ENCODE measurements at regions not wholly inside any gene's neighbourhood (a gene's known extent, or its start where the extent isn't known, plus 50 kb on each side); places are given as distances from the start of the nearest gene placed in this dataset.
"Not testable (repeated sequence)": the region's sequence is repeated elsewhere in the genome, so short reads cannot be mapped to it uniquely, and the experiment has no call there.

- DNase-seq (ENCODE audit: low spot score), result peak; percentile 13
These were observed 425.3 kb downstream of the CSNK1G3 start for GRCh38 chr5:123937230-123937629.

DNA sequence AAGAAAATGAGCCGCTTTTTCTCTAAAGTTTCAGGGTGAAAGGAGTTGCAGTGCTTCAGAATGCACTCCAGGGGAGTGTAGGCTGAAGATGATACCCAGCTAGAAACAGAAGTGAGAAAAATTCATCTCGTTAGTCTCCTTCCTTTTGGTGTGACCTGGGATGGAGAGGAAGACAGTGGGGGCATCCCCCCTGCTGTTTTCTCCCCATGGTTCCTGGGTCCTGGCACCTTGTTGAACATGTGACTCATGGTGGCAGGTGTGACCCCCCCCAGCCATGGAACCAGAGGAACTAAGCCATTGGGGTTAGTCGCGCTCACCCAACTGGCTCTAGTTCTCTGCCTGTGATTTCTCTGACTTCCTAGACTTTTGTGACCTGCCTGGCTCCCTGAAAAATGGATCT is 424.6 kb downstream of the CSNK1G3 start:
- DNase-seq (ENCODE audit: low spot score), result no peak

DNA sequence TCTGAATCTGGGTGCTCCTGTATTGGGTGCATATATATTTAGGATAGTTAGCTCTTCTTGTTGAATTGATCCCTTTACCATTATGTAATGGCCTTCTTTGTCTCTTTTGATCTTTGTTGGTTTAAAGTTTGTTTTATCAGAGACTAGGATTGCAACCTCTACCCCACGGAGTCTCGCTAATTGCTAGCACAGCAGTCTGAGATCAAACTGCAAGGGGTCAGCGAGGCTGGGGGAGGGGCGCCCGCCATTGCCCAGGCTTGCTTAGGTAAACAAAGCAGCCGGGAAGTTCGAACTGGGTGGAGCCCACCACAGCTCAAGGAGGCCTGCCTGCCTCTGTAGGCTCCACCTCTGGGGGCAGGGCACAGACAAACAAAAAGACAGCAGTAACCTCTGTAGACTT is 421.8 kb downstream of the CSNK1G3 start:
- DNase-seq (ENCODE audit: low spot score), result not testable (repeated sequence)

GRCh38 chr5:123929055-123929474 is 417.1 kb downstream of the CSNK1G3 start:
- DNase-seq (ENCODE audit: low spot score), result no peak

DNA sequence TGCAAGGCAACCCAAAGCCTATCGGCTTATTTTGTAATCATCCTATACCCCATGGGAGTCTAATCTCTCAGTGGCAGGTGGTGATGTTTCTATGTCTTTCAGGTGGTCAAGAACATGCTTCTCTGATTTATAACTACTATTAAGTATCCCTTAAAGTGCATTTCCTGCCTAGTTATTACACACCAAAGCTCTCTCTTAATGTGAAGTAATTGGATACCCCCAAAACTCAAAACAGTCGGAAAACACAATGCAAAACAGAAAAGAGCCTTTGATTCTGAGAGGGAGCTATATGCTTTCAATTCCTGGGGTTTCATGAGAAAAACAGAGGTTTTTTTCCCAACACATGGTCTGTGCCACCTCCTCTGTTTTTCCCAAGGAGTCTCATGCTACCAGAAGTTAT is 416.4 kb downstream of the CSNK1G3 start:
- no peak for DNase-seq (ENCODE audit: low spot score)

- no peak for DNase-seq (ENCODE audit: low spot score)
These were observed 409.2 kb downstream of the CSNK1G3 start for GRCh38 chr5:123921193-123921592.

DNA sequence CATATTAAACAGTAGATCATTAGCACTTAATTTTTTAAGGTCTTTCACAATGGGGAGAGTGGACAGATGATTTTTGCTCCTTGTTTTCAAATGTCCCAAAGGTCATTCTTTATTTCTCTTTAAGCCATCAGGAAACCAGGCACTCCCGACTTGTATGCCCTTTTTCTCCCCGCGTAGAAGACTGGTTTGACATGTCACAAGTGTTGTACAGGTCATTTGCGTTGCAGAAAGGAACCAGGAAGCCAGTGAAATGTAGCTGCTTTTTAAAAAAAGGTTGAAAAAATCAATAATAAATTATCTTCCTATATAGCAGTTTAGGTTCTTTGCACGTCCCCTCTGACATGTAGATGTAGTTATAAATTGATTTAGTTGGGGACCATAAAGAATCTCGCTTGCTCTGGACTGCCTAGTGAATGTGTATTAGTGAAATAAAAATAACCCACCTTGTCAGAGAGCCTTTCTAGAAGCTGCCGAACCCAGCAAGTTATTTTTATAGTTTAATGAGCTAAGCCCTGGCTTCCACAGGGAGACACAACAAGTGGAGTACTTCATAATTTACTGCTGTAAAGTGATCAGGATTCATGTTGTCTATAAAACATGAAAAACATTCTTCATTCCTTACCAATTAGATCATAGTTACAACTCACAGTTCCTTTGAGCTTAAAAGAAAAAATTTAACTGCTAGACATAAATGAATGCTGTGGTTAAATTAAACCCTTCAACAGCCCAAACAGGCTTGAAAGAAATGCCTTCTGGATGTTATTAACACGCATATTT is 404.6 kb downstream of the CSNK1G3 start:
- peak; percentile 6 for DNase-seq (ENCODE audit: low spot score)

DNA sequence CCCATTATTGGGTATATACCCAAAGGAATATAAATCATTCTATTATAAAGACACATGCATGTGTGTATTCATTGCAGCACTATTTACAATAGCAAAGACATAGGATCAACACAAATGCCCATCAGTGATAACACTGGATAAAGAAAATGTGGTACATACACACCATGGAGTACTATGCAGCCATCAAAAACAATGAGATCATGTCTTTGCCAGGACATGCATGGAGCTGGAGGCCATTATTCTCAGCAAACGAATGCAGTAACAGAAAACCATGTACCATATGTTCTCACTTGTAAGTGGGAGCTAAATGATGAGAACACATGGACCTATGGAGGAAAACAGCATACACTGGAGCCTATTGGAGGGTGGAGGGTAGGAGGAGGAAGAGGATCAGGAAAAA is 402.4 kb downstream of the CSNK1G3 start:
- no peak for DNase-seq (ENCODE audit: low spot score)

DNA sequence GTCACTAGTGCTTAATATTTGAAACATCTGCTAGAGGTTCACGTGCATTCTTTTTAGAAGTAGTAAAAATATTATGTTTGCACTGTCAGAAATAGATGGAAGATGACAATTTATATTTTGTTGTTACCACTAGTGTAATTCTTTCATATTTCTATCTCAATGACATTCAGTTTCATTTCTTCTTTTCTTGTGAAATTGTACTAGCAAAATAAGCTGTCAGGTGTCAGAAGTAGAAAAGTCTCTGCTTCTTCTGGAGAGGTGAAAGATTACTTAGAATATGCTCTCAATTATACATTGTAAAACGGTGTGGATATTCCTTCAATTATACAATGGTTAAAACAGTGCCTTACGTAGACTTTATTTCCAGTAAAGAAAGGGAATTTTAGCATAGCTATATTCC is 395.4 kb downstream of the CSNK1G3 start:
- no peak for DNase-seq (ENCODE audit: low spot score)

GRCh38 chr5:123906698-123907295 is 394.8 kb downstream of the CSNK1G3 start:
- no peak for DNase-seq (ENCODE audit: low spot score)

DNA sequence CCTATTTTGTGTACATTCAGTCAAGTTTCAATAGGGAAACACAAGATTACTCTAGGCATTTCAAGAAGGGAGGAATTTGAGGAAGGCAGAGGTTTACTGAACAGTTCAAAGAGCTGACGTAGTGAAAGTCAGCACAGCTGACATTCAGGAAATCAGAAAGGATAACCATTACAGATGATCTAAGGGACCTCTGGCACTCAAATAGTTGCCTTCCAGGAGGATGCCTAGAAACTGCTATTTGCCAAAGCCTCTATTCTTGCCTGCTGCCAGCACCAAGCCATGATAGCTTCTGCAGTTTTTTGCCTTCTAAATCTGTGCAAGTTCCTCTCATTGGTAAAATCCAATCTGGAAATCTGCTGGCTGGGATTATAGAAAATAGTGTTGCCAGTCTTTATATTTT is 373.1 kb downstream of the CSNK1G3 start:
- DNase-seq (ENCODE audit: low spot score), result no peak

DNA sequence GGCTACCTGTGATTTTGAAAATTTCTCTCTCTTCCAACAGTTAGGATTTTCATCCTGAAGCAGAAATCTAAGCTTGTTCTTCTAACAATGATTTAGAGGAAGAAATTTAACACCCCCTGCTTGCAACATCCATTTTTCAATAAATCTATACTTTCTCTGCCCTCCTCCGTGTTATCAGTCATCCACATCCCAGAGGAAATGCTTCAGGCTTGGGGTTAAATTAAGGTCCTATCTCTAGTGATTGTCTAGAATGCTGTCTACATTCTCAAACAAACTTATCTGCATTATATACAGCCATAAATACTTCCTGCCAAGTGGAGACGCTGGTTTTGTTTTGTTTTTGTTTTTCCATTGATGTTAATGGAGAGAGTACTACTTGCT is 371.0 kb downstream of the CSNK1G3 start:
- no peak for DNase-seq (ENCODE audit: low spot score)

DNA sequence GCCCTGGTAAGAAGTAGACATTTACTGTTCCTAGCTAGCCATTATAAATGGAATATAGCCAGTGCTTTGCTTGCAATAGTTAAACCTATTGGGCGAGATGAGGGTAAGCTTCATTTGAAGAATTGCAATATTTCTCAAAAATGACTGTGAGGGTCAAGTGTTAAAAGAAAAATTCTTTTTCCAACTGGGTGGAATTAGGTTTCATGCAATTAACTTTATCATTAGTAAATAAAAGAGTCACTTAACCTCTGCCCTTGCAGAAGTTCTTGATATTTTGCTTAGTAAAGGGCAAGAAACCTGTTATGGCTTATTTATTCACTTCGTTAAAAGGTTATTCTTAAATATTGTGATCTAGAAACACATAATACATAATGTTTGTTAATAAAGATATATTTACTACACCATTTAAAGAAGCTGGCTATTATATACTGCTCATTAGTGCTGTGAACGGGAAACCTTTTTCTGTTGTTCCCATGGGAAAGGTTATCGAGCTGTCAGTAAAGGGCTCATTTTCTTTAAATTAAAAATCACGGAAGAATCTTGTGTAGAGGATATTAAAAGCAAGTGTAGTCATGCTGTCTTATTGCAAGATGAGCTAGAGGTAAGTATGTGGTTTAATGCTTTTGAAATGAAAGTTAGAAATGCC is 370.5 kb downstream of the CSNK1G3 start:
- no peak for DNase-seq (ENCODE audit: low spot score)

DNA sequence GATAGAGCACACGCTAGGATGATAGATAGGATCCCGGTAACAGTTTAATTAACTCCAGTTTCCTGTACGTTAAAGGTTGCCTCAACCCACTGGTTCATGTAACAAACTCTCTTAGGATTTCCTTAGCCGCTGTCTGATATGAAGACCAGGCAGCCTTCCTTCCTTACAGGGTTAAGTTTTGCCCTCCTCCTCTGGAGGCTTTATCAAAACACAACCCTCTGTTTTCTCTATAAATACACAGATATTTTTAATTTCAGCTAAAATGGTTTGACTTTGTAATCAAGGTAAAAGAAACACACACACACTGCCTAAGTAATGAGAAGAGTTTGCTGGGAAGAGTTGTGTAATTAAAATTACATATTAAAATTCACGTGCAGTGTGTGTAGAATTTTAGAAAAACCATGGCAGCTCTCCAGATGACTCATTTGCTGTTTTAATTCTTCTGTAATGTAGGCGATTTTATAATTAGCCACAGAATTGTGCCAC is 369.8 kb downstream of the CSNK1G3 start:
- DNase-seq (ENCODE audit: low spot score), result peak; percentile 11

GRCh38 chr5:123880875-123881274 is 368.9 kb downstream of the CSNK1G3 start:
- no peak for DNase-seq (ENCODE audit: low spot score)

GRCh38 chr5:123879071-123879470 is 367.1 kb downstream of the CSNK1G3 start:
- DNase-seq (ENCODE audit: low spot score), result no peak

- DNase-seq (ENCODE audit: low spot score), result no peak
These were observed 364.4 kb downstream of the CSNK1G3 start for GRCh38 chr5:123876276-123876790.

DNA sequence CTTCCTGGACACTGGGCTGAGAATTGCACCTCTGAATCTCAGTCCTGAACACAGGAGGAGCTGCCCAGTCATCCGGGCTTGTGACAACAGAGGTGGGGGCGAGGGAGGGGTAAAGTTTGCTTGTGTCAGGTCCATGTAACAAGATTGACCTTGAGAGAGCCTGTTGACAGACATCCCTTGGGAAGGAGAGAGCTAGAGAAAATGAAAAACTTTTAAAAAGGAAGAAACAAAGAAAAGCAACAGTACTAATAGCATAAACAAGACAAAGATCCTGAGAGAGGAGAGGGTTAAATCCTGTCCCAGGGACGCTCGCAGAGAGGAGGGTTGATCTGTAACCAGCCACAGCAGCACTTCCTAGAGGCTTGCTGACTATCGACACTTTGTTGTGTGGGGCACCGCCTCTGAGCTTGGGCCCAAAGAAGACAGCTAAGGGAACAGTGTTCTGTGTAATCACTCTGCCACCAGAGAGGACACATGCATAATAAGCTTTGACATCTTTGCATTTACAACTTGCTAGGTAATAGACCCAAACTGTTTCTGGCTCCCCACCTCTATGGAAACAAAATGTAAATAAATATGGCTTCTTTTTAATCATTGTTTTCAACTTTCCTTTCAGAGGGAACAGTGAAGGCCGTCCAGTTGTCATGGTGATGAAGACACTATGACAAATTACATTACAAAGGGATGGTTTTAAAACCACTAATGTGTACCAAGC is 363.7 kb downstream of the CSNK1G3 start:
- DNase-seq (ENCODE audit: low spot score), result no peak

DNA sequence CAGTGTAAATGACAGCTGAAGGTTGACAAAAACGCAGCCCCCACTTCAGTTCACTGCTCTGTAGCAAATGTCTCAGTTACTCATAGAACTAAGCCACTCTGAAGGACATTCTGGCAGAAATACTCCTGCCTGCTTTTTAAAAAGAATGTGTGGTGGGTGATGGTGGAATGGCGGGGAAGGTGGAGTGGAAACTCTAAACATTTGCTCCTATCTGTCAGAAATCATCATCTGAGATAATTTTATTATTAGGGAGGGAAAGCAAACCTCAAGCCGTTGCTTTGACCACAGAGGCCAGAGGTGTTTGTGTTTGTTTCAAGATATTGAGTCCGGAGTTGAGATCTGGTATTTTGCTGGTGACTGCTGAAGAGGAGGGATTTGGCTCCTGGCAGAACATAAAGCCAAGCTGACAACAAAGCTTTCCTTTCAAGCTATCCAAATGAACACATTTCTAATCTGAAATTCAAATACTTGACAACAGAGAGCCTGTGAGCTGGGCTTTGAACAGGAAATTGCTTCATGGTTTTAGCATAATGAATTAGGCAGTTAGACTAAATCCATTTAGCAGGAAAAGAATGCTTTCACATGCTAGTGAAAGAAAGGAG is 362.7 kb downstream of the CSNK1G3 start:
- DNase-seq (ENCODE audit: low spot score), result peak; percentile 56

GRCh38 chr5:123873846-123874245 is 361.9 kb downstream of the CSNK1G3 start:
- no peak for DNase-seq (ENCODE audit: low spot score)

DNA sequence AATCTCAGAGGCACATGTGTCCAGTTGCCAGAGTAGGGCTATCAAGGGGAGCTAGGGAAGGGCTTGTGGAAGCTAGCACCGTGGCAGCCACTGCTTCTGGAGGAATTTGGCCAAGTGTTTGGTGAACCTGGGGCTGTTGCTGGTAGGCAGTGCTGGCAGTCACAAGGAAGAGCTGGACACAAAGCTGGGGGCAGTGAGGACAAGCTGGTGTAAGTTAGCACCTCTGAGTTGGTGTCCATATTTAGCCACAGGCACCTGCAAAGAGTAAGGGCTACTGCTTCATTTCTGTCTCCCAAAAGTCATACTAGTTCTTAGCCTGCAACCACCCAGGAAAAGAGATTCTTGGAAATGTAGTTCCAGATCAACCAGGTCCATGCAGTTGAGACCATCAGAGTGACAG is 359.4 kb downstream of the CSNK1G3 start:
- no peak for DNase-seq (ENCODE audit: low spot score)

GRCh38 chr5:123868881-123869280 is 356.9 kb downstream of the CSNK1G3 start:
- DNase-seq (ENCODE audit: low spot score), result no peak

Data from COLO829 (cell line).